SK-N-MC (cell line): ENCODE measurements at regions not wholly inside any gene's neighbourhood (a gene's known extent, or its start where the extent isn't known, plus 50 kb on each side); places are given as distances from the start of the nearest gene placed in this dataset.

Source experiments
- EZH2 ChIP-seq: fragments of 200-600 bp; sonication (generic); IDR thresholded peaks from one replicate; pipeline ENCODE4 v1.6.1; 2017; ENCODE audit warnings: antibody characterized with exemption
- FOXP2 ChIP-seq: optimal IDR thresholded peaks from 2 replicates; pipeline ENCODE3; 2011; ENCODE audit warnings: mild to moderate bottlenecking, moderate library complexity; ENCODE audit not compliant: insufficient read depth; ENCODE audit errors: extremely low read length, control extremely low read depth
- POLR2AphosphoS5 ChIP-seq: IDR thresholded peaks from 2 replicates; pipeline ENCODE4 v1.6.1; 2012; ENCODE audit warnings: mild to moderate bottlenecking, low read depth, low read length, borderline replicate concordance

- TF ChIP-seq EZH2 (no peak), POLR2AphosphoS5 (no peak), FOXP2 (no peak)
These were observed 451.7 kb upstream of the HS6ST1 start for GRCh38 chr2:128770143-128771085.
